WTC11 (cell line): ENCODE measurements at regions not wholly inside any gene's neighbourhood (a gene's known extent, or its start where the extent isn't known, plus 50 kb on each side); places are given as distances from the start of the nearest gene placed in this dataset.

Experiments used
- ATAC-seq: fragments of 200-7000 bp; cut with Tn5 transposase; 2 replicates; pipeline ENCODE4 v1.10.0; 2021; ENCODE audit warnings: mild to moderate bottlenecking, moderate library complexity
- CTCF ChIA-PET: fragments of 300-600 bp; sonication (Branson Sonifier 250); formaldehyde crosslinking; loops from one replicate; lab custom pipeline; 2021; ENCODE audit warnings: antibody characterized with exemption; lab: Charles Lee
- POLR2A ChIA-PET: fragments of 350-600 bp; sonication (Branson Sonifier 250); formaldehyde crosslinking; loops from one replicate; lab custom pipeline; 2021; ENCODE audit warnings: antibody characterized with exemption; lab: Charles Lee
- DNase-seq: peaks from one replicate; pipeline ENCODE4 v3.0.0; 2021; ENCODE audit warnings: low spot score
- H3K27ac Mint-ChIP-seq: 2 replicates; pipeline ENCODE4 v1.8.0; 2021; ENCODE audit warnings: mixed read lengths
- H3K27me3 Mint-ChIP-seq: 2 replicates; pipeline ENCODE4 v1.8.0; 2021; ENCODE audit warnings: low read depth, mild to moderate bottlenecking, moderate library complexity, mixed read lengths
- H3K36me3 Mint-ChIP-seq: 2 replicates; pipeline ENCODE4 v1.8.0; 2021; ENCODE audit warnings: mixed read lengths
- H3K4me1 Mint-ChIP-seq: 2 replicates; pipeline ENCODE4 v1.8.0; 2022; ENCODE audit warnings: mixed read lengths
- H3K4me3 Mint-ChIP-seq: 2 replicates; pipeline ENCODE4 v1.8.0; 2021; ENCODE audit warnings: mild to moderate bottlenecking, moderate library complexity, mixed read lengths
- H3K9me3 Mint-ChIP-seq: 2 replicates; pipeline ENCODE4 v1.8.0; 2021; ENCODE audit warnings: mixed read lengths
- CREM ChIP-seq: sonication (generic); formaldehyde crosslinking; IDR thresholded peaks from 2 replicates; pipeline ENCODE4 v1.8.1; 2022; ENCODE audit warnings: mild to moderate bottlenecking, missing genetic modification reagents, moderate library complexity
- ELF4 ChIP-seq: sonication (generic); formaldehyde crosslinking; IDR thresholded peaks from 2 replicates; pipeline ENCODE4 v1.8.1; 2022; ENCODE audit warnings: low read depth, mild to moderate bottlenecking, moderate library complexity, missing genetic modification reagents
- ESRRA ChIP-seq: sonication (generic); formaldehyde crosslinking; IDR thresholded peaks from 2 replicates; pipeline ENCODE4 v1.8.1; 2022; ENCODE audit warnings: mild to moderate bottlenecking, missing genetic modification reagents, borderline replicate concordance
- ETV6 ChIP-seq: sonication (generic); formaldehyde crosslinking; IDR thresholded peaks from 2 replicates; pipeline ENCODE4 v1.8.1; 2022; ENCODE audit warnings: mild to moderate bottlenecking, missing genetic modification reagents
- GRHL2 ChIP-seq: fragments of 250-450 bp; sonication (Bioruptor Pico); IDR thresholded peaks from 2 replicates; pipeline ENCODE4 v1.8.0; 2022; ENCODE audit warnings: mild to moderate bottlenecking, moderate library complexity; ENCODE audit not compliant: insufficient replicate concordance, severe bottlenecking
- GTF2I ChIP-seq: fragments of 250-450 bp; sonication (Bioruptor Pico); conservative IDR thresholded peaks from 2 replicates; pipeline ENCODE4 v1.4.0; 2021; ENCODE audit warnings: mild to moderate bottlenecking
- JUN ChIP-seq: sonication (generic); formaldehyde crosslinking; IDR thresholded peaks from 2 replicates; pipeline ENCODE4 v1.8.0; 2023; ENCODE audit warnings: mild to moderate bottlenecking, missing genetic modification reagents
- MYBL2 ChIP-seq: sonication (generic); formaldehyde crosslinking; IDR thresholded peaks from 2 replicates; pipeline ENCODE4 v1.8.1; 2023; ENCODE audit warnings: mild to moderate bottlenecking, moderate library complexity, missing genetic modification reagents
- NFYB ChIP-seq: sonication (generic); formaldehyde crosslinking; conservative IDR thresholded peaks from 2 replicates; pipeline ENCODE4 v1.8.0; 2022; ENCODE audit warnings: low read depth, missing genetic modification reagents
- NR3C1 ChIP-seq: sonication (generic); formaldehyde crosslinking; conservative IDR thresholded peaks from 2 replicates; pipeline ENCODE4 v1.8.1; 2023; ENCODE audit warnings: low read depth, mild to moderate bottlenecking, missing genetic modification reagents
- TEAD1 ChIP-seq: sonication (generic); formaldehyde crosslinking; IDR thresholded peaks from 2 replicates; pipeline ENCODE4 v1.8.0; 2022; ENCODE audit warnings: mild to moderate bottlenecking, missing genetic modification reagents
- TEAD4 ChIP-seq: sonication (generic); formaldehyde crosslinking; IDR thresholded peaks from 2 replicates; pipeline ENCODE4 v1.8.0; 2022; ENCODE audit warnings: mild to moderate bottlenecking, missing genetic modification reagents
- TF ChIP-seq, protein P1 (sequence below): sonication (generic); formaldehyde crosslinking; IDR thresholded peaks from 2 replicates; pipeline ENCODE4 v1.8.0; 2022; ENCODE audit warnings: mild to moderate bottlenecking, missing genetic modification reagents
- TF ChIP-seq, protein P2 (sequence below): sonication (generic); formaldehyde crosslinking; IDR thresholded peaks from 2 replicates; pipeline ENCODE4 v1.8.1; 2022; ENCODE audit warnings: mild to moderate bottlenecking, missing genetic modification reagents, moderate library complexity, borderline replicate concordance
- TF ChIP-seq, protein P3 (sequence below): fragments of 250-450 bp; sonication (Bioruptor Pico); IDR thresholded peaks from 2 replicates; pipeline ENCODE4 v1.9.0; 2021; ENCODE audit warnings: moderate library complexity, mild to moderate bottlenecking, inconsistent platforms, borderline replicate concordance
- TF ChIP-seq, protein P4 (sequence below): fragments of 250-450 bp; sonication (Bioruptor Pico); IDR thresholded peaks from 2 replicates; pipeline ENCODE4 v1.9.0; 2021; ENCODE audit warnings: mild to moderate bottlenecking

DNA sequence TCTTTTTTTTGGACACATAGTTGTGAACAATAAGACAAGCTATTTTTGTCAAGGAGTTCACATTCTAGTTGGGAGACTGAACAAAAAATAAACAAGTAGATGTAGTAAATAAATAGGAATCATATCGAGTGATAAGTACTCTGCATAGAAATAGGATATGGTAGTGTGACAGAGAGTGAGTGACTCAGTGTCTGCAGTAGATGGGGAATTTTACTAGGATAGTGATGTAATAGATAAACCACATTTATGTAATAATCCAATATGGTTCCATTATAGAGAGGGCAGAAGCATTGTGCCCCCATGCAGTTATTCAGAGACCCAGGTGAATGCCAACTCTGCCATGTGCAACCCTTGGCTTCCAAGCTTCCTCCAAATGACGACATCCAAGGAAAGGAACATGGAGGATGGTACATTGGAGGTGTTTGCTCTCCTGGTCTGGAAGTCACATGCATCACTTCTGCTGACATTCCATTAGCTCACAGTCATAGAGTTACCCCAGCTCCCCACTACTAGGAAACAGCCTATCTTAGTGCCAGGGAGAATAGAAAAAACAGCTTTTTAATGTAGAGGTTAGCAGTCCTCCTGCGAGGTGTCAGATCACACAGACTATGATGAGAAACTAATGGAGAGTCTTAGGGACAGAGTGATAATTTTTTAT is 595.4 kb downstream of the NYAP2 start:
- Mint-ChIP-seq H3K4me1 (no peaks in the 10 kb centered on the region), H3K4me3 (no peak overlapping the region), H3K27ac (no peak overlapping the region), H3K9me3 (no peaks in the 10 kb centered on the region), H3K36me3 (no peaks in the 10 kb centered on the region), H3K27me3 (no peaks in the 10 kb centered on the region)
- DNase-seq, result no peak
- ChIA-PET POLR2A (no interaction called here), CTCF (no interaction called here)
- ATAC-seq, result no peak
- TF ChIP-seq ELF4 (CRISPR knock-in tag) (no peak), CREM (CRISPR knock-in tag) (no peak), GTF2I (CRISPR knock-in tag) (no peak), TEAD1 (CRISPR knock-in tag) (no peak), ESRRA (CRISPR knock-in tag) (no peak), MYBL2 (CRISPR knock-in tag) (no peak), JUN (CRISPR knock-in tag) (no peak), NR3C1 (CRISPR knock-in tag) (no peak), NFYB (no peak)
- TF ChIP-seq, protein P1, sequence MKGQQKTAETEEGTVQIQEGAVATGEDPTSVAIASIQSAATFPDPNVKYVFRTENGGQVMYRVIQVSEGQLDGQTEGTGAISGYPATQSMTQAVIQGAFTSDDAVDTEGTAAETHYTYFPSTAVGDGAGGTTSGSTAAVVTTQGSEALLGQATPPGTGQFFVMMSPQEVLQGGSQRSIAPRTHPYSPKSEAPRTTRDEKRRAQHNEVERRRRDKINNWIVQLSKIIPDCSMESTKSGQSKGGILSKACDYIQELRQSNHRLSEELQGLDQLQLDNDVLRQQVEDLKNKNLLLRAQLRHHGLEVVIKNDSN, result no peak
- TF ChIP-seq, protein P2, sequence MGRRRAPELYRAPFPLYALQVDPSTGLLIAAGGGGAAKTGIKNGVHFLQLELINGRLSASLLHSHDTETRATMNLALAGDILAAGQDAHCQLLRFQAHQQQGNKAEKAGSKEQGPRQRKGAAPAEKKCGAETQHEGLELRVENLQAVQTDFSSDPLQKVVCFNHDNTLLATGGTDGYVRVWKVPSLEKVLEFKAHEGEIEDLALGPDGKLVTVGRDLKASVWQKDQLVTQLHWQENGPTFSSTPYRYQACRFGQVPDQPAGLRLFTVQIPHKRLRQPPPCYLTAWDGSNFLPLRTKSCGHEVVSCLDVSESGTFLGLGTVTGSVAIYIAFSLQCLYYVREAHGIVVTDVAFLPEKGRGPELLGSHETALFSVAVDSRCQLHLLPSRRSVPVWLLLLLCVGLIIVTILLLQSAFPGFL (CRISPR knock-in tag), result no peak
- TF ChIP-seq, protein P3, sequence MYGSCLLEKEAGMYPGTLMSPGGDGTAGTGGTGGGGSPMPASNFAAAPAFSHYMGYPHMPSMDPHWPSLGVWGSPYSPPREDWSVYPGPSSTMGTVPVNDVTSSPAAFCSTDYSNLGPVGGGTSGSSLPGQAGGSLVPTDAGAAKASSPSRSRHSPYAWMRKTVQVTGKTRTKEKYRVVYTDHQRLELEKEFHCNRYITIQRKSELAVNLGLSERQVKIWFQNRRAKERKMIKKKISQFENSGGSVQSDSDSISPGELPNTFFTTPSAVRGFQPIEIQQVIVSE (CRISPR knock-in tag), result no peak

DNA sequence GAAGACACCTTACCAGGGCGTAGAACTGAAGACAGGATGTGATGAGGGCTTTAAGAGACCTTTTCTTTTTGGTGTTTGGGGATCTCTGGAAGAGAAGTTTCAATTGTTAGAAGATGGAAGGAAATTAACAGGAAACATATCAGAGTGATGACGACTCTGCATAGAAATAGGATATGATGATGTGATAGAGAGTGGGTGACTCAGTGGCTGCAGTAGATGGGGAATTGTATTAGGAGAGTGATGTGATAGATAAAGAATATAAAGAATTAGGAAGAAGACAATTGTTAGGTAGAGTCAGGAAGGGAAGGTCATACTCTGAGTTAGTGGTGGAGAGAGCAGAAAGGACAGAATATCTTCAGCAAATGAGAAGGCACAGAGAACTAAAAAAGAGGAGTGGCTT is 593.9 kb downstream of the NYAP2 start:
- POLR2A ChIA-PET, result no interaction called here
- no peak for ATAC-seq
- Mint-ChIP-seq H3K4me1 (no peaks in the 10 kb centered on the region), H3K27me3 (no peaks in the 10 kb centered on the region), H3K9me3 (no peaks in the 10 kb centered on the region), H3K36me3 (no peaks in the 10 kb centered on the region), H3K4me3 (no peak overlapping the region), H3K27ac (no peak overlapping the region)
- no peak for TF ChIP-seq TEAD4 (CRISPR knock-in tag)
- TF ChIP-seq, all 79 proteins: peak for 0
- CTCF ChIA-PET, result no interaction called here
- DNase-seq, result no peak

DNA sequence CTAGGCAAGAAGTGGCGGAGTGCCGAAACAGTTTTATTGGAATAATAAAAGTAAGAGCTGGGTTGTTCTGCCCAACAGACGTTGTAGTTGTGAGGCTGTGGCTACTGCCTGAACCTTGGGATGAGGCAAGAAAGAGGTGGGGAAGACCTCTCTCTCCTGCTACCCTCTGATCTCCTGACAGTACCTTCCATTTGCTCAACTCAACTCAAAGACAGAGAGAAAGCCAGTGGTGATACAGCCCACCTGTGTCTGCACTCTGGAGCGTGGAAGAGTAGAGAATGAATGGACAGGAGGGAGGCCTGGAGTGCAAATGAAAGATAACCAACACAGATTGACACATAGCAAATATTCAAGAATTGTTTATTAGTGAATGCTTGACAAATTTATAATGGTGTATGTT is 590.3 kb downstream of the NYAP2 start:
- ATAC-seq (no peak), DNase-seq (no peak)
- POLR2A ChIA-PET, result no interaction called here
- Mint-ChIP-seq H3K27ac (no peak overlapping the region), H3K36me3 (no peaks in the 10 kb centered on the region), H3K9me3 (no peaks in the 10 kb centered on the region), H3K4me1 (no peaks in the 10 kb centered on the region), H3K27me3 (no peaks in the 10 kb centered on the region), H3K4me3 (no peak overlapping the region)
- CTCF ChIA-PET, result no interaction called here
- TF ChIP-seq MYBL2 (CRISPR knock-in tag), result no peak
- TF ChIP-seq JUN (CRISPR knock-in tag), result no peak
- no peak for TF ChIP-seq ETV6 (CRISPR knock-in tag)
- TF ChIP-seq, protein P4, sequence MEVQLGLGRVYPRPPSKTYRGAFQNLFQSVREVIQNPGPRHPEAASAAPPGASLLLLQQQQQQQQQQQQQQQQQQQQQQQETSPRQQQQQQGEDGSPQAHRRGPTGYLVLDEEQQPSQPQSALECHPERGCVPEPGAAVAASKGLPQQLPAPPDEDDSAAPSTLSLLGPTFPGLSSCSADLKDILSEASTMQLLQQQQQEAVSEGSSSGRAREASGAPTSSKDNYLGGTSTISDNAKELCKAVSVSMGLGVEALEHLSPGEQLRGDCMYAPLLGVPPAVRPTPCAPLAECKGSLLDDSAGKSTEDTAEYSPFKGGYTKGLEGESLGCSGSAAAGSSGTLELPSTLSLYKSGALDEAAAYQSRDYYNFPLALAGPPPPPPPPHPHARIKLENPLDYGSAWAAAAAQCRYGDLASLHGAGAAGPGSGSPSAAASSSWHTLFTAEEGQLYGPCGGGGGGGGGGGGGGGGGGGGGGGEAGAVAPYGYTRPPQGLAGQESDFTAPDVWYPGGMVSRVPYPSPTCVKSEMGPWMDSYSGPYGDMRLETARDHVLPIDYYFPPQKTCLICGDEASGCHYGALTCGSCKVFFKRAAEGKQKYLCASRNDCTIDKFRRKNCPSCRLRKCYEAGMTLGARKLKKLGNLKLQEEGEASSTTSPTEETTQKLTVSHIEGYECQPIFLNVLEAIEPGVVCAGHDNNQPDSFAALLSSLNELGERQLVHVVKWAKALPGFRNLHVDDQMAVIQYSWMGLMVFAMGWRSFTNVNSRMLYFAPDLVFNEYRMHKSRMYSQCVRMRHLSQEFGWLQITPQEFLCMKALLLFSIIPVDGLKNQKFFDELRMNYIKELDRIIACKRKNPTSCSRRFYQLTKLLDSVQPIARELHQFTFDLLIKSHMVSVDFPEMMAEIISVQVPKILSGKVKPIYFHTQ (CRISPR knock-in tag), result no peak
- no peak for TF ChIP-seq GRHL2 (CRISPR knock-in tag)
